Activated T-helper 1 cell treated with anti-CD3 and anti-CD28 coated beads, Interleukin-12 subunit alpha, Interleukin-12 subunit beta, Interleukin-2, Interleukin-4 antibody, amounts not matched to agents 30 ng/mL and 10 ng/mL and 1 ng/mL, durations not matched to agents 14 hours and 24 hours and 36 hours (primary cell): ENCODE measurements at regions not wholly inside any gene's neighbourhood (a gene's known extent, or its start where the extent isn't known, plus 50 kb on each side); places are given as distances from the start of the nearest gene placed in this dataset.

ENCODE experiments used
- DNase-seq: peaks from one replicate; pipeline ENCODE4 v3.0.0; 2021; ENCODE audit warnings: low spot score
- H3K27ac Mint-ChIP-seq: one replicate; pipeline ENCODE4 v1.8.0; 2021; ENCODE audit warnings: mild to moderate bottlenecking, mixed read lengths
- H3K27me3 Mint-ChIP-seq: one replicate; pipeline ENCODE4 v1.8.0; 2022; ENCODE audit warnings: mild to moderate bottlenecking, moderate library complexity, mixed read lengths; ENCODE audit not compliant: insufficient read depth
- H3K36me3 Mint-ChIP-seq: one replicate; pipeline ENCODE4 v1.8.0; 2021; ENCODE audit warnings: low read depth, mixed read lengths
- H3K4me1 Mint-ChIP-seq: one replicate; pipeline ENCODE4 v1.8.0; 2021; ENCODE audit warnings: low read depth, mixed read lengths
- H3K4me3 Mint-ChIP-seq: one replicate; pipeline ENCODE4 v1.8.0; 2021; ENCODE audit warnings: mild to moderate bottlenecking, moderate library complexity, mixed read lengths
- H3K9me3 Mint-ChIP-seq: one replicate; pipeline ENCODE4 v1.8.0; 2021; ENCODE audit warnings: mixed read lengths
- intact Hi-C: fragments of 100-400 bp; cut with micrococcal nuclease; formaldehyde crosslinking; loops from one replicate; pipeline ENCODE4 v1.15.1; 2024

DNA sequence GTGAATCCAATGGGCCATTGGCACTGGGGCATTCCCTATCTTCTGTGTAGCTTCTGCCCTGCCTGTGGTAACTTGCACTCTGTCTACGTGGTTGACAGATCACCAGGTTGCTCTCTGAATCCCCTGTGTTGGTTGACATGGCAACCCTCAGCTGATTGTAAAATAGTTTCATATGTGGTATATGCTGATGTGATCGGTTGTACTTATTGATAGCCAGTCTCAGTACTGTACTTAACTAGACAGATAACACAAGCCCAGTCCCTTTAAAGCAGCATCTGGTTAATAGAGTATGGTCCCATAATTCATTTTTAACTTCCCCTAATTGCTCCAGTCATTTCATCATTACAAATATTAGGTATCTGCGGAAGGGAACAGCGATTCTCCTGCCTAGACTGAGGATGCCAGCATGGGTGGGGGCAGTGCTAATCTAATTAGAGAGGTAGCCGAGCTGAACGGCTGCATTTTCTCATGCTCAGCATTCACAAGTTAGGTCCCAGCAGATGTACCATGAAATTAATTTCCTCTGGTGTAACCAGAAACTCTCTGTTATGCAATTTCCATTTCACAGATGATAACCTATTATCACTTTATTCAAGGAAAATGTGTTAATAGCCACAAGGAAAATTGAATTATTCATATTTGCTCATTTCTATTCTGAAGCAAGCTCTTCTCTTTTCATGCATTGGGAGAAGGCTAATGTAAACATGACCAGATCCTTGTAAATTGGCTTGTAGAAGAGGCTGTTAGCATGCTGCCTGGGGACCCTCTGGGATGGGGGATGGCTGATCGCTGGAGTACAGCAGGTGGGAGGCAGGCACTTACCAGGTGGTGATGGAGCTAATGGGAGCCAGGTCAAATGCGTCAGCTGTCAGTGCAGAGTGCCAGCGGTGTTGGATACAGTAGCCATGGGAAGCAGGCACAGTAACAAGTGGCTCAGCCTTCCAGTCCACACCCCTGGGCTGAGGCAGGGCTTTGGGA lies 608.3 kb downstream of the GALR1 start:
- H3K36me3 Mint-ChIP-seq = no peaks in the 10 kb centered on the region
- intact Hi-C loops = no loop called here
- H3K4me1 Mint-ChIP-seq = no peaks in the 10 kb centered on the region
- H3K27ac Mint-ChIP-seq = no peak overlapping the region
- no peak for DNase-seq
- H3K4me3 Mint-ChIP-seq = no peak overlapping the region
- H3K27me3 Mint-ChIP-seq = no peaks in the 10 kb centered on the region
- H3K9me3 Mint-ChIP-seq = no peaks in the 10 kb centered on the region

GRCh38 chr18:77859634-77860033 lies 610.0 kb downstream of the GALR1 start:
- H3K27me3 Mint-ChIP-seq = no peaks in the 10 kb centered on the region
- intact Hi-C loops = no loop called here
- H3K27ac Mint-ChIP-seq = no peak overlapping the region
- no peak for DNase-seq
- no peaks in the 10 kb centered on the region for H3K36me3 Mint-ChIP-seq
- no peaks in the 10 kb centered on the region for H3K9me3 Mint-ChIP-seq
- no peak overlapping the region for H3K4me3 Mint-ChIP-seq
- no peaks in the 10 kb centered on the region for H3K4me1 Mint-ChIP-seq

DNA sequence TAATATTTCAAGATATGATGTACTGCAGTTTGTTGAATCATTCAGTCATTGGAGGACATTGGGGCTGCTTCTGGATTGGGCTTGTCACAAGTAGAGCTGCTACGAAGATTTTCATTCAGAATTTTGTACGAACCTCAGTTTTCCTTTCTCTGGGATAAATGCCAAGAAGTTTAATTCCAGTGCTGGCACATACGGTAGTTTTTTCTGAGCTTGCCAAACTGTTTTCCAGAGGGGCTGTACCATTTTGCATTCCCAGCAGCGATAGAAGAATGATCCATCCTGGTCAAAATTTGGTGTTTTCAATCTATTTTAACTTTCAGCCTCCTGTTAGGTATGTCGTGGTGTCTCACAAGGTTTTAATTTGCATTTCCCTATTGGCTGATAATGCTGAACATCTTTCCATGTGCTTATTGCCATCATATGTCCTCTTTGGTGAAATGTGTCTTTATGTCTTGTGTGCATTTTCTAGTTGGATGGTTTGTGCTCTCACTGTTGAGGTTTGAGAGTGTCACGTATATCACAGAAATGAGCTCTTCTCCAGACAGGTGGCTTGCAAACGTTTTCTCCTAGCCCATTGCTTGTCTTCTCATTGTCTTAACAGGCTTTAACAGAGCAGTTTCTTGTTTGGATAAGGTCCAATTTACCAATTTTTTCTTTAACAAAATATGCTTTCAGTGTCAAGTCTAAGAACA lies 612.6 kb downstream of the GALR1 start:
- no peak overlapping the region for H3K4me3 Mint-ChIP-seq
- H3K4me1 Mint-ChIP-seq = no peaks in the 10 kb centered on the region
- H3K27me3 Mint-ChIP-seq = no peaks in the 10 kb centered on the region
- intact Hi-C loops = no loop called here
- no peak overlapping the region for H3K27ac Mint-ChIP-seq
- H3K9me3 Mint-ChIP-seq = no peaks in the 10 kb centered on the region
- H3K36me3 Mint-ChIP-seq = no peaks in the 10 kb centered on the region
- DNase-seq = no peak

DNA sequence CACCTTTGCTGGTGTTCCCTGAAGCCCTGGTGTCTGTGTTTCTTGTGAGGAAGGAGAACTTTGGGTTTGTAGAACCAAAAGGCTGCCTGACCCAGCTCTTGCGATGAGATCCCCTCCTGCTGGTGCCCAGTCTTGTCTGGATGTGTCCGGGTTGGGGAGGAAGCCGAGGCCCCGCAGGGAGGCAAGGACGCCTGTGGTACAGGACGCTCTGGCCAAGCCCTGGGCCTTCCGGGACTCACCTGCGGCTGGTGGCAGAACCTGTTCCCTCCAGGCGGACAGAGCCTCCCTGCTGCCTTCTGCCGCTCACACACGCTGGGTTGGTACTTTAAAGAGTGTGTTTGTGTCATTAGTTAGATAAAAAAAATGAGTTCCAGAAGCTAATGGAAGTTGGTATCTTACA lies 616.2 kb downstream of the GALR1 start:
- Mint-ChIP-seq H3K4me1 (no peaks in the 10 kb centered on the region), H3K27ac (no peak overlapping the region), H3K27me3 (no peaks in the 10 kb centered on the region), H3K4me3 (no peak overlapping the region), H3K9me3 (peaks cover 4% of the 10 kb centered on the region), H3K36me3 (no peaks in the 10 kb centered on the region)
- intact Hi-C loops = no loop called here
- no peak for DNase-seq

GRCh38 chr18:77866351-77866750 lies 616.7 kb downstream of the GALR1 start:
- no peak overlapping the region for H3K27ac Mint-ChIP-seq
- no peaks in the 10 kb centered on the region for H3K27me3 Mint-ChIP-seq
- no peak for DNase-seq
- H3K4me1 Mint-ChIP-seq = no peaks in the 10 kb centered on the region
- no peak overlapping the region for H3K4me3 Mint-ChIP-seq
- H3K9me3 Mint-ChIP-seq = peaks cover 4% of the 10 kb centered on the region
- no peaks in the 10 kb centered on the region for H3K36me3 Mint-ChIP-seq
- intact Hi-C loops = no loop called here

DNA sequence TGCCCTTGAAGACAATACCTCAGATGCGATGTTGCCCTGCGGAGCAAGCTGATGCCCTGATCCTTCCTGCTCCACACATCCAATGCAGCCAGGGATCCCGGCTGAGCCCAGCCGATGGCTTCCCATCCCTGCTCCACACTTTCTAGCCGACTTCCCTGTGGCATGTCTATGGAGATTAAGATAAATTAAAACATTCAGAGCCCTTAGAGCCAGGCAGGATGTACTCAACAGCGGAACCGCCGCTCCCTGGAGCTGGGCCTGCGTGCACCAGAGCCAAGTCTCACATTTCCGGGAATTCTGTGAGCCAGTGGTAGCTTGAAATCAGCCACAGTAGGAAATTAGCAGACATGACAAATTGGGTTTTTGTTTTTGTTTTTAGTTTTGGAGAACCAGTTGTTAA lies 620.6 kb downstream of the GALR1 start:
- peaks cover 4% of the 10 kb centered on the region for H3K9me3 Mint-ChIP-seq
- no peaks in the 10 kb centered on the region for H3K36me3 Mint-ChIP-seq
- no peaks in the 10 kb centered on the region for H3K27me3 Mint-ChIP-seq

GRCh38 chr18:77870894-77871293 lies 621.2 kb downstream of the GALR1 start:
- intact Hi-C loops = no loop called here
- H3K4me1 Mint-ChIP-seq = no peaks in the 10 kb centered on the region
- H3K9me3 Mint-ChIP-seq = peaks cover 4% of the 10 kb centered on the region
- H3K27ac Mint-ChIP-seq = no peak overlapping the region
- no peak overlapping the region for H3K4me3 Mint-ChIP-seq
- H3K36me3 Mint-ChIP-seq = no peaks in the 10 kb centered on the region
- no peaks in the 10 kb centered on the region for H3K27me3 Mint-ChIP-seq
- DNase-seq = no peak

More for the DNA sequence above, 620.6 kb downstream of the GALR1 start:
- no peak for DNase-seq
- intact Hi-C loops = no loop called here
- H3K4me3 Mint-ChIP-seq = no peak overlapping the region
- H3K27ac Mint-ChIP-seq = no peak overlapping the region
- no peaks in the 10 kb centered on the region for H3K4me1 Mint-ChIP-seq

DNA sequence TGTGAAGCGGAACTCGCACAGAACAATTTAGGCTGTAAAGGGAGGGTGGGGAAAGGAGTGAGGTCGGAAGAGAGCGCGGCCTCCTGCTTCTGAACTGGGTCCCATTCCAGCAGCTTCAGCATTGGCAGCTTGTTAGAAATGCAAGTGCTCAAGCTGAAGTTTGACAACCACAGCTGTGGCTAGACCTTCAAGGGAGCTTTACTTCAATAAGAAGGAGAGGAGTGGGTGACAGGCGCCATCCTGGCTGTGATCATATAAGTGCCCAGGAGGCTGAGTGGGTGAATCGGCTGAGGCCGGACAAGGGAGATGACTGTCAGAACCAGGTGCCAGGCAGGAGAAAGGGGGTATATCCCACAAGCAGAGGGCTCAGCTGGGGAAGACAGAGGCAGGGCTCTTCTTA lies 622.5 kb downstream of the GALR1 start:
- no peak overlapping the region for H3K27ac Mint-ChIP-seq
- no peak for DNase-seq
- peaks cover 4% of the 10 kb centered on the region for H3K9me3 Mint-ChIP-seq
- H3K4me3 Mint-ChIP-seq = no peak overlapping the region
- no peaks in the 10 kb centered on the region for H3K36me3 Mint-ChIP-seq
- no peaks in the 10 kb centered on the region for H3K27me3 Mint-ChIP-seq
- intact Hi-C loops = no loop called here
- no peaks in the 10 kb centered on the region for H3K4me1 Mint-ChIP-seq

GRCh38 chr18:77876319-77876865 lies 626.7 kb downstream of the GALR1 start:
- Mint-ChIP-seq H3K9me3 (no peaks in the 10 kb centered on the region), H3K4me1 (no peaks in the 10 kb centered on the region)

DNA sequence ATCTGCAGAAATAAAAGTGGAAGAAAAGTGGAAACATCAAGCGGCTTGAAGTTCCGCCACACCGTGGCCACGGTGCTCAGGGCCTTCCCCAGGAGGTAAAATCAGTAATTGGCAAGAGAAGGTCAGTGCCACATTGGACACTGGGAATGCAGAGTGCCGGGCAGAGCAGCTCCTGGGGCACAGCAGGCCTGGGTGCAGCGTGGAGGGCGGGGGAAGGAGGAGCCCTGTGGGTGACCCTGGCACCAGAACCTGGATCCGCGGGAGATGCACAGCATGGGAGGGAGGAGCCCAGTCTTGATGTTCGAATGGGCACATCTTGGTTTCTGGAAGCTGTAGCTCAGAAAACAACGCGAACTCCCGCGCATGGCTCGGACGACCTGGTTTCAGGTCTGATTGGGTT lies 630.2 kb downstream of the GALR1 start:
- Mint-ChIP-seq H3K36me3 (no peaks in the 10 kb centered on the region), H3K4me1 (no peaks in the 10 kb centered on the region), H3K9me3 (no peaks in the 10 kb centered on the region), H3K4me3 (no peak overlapping the region), H3K27me3 (no peaks in the 10 kb centered on the region), H3K27ac (no peak overlapping the region)
- no peak for DNase-seq
- intact Hi-C loops = no loop called here

More at GRCh38 chr18:77876319-77876865, 626.7 kb downstream of the GALR1 start:
- Mint-ChIP-seq H3K4me3 (no peak overlapping the region), H3K27ac (no peak overlapping the region), H3K27me3 (no peaks in the 10 kb centered on the region), H3K36me3 (no peaks in the 10 kb centered on the region)
- intact Hi-C loops = no loop called here
- DNase-seq = no peak

- Mint-ChIP-seq H3K9me3 (no peaks in the 10 kb centered on the region), H3K36me3 (no peaks in the 10 kb centered on the region), H3K4me1 (no peaks in the 10 kb centered on the region), H3K27ac (no peak overlapping the region), H3K4me3 (no peak overlapping the region), H3K27me3 (no peaks in the 10 kb centered on the region)
- no peak for DNase-seq
- intact Hi-C loops = no loop called here
These were observed 634.8 kb downstream of the GALR1 start for GRCh38 chr18:77884454-77884853.

- H3K4me1 Mint-ChIP-seq = no peaks in the 10 kb centered on the region
- no peak overlapping the region for H3K27ac Mint-ChIP-seq
- no peak overlapping the region for H3K4me3 Mint-ChIP-seq
- H3K36me3 Mint-ChIP-seq = no peaks in the 10 kb centered on the region
- H3K9me3 Mint-ChIP-seq = no peaks in the 10 kb centered on the region
- peaks cover 8% of the 10 kb centered on the region for H3K27me3 Mint-ChIP-seq
- intact Hi-C loops = no loop called here
- DNase-seq = no peak
These were observed 644.4 kb downstream of the GALR1 start for GRCh38 chr18:77894060-77894459.

DNA sequence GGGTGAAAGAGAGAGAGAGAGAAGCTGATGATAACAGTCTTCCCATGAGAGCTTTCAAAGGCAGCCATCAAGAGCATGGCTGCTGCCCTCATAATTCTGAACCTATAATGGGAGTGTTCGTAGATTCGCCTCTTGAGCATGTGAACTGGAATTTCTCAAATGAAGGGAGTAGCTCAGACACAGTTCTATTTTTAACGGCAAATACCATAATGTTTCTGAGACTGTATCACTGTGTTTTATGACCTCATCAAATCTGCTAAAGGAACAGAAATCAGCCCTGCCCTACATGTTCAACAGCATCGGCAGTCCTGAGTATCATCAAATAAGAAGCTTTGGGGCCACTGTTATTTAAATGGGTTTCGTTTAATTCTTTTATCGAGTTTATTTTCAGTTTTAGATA lies 645.6 kb downstream of the GALR1 start:
- Mint-ChIP-seq H3K27me3 (peaks cover 10% of the 10 kb centered on the region), H3K27ac (no peak overlapping the region), H3K4me1 (no peaks in the 10 kb centered on the region), H3K36me3 (no peaks in the 10 kb centered on the region), H3K9me3 (no peaks in the 10 kb centered on the region), H3K4me3 (no peak overlapping the region)
- intact Hi-C loops = no loop called here
- DNase-seq = no peak
